ENCODE measurements at regions not wholly inside any gene's neighbourhood (a gene's known extent, or its start where the extent isn't known, plus 50 kb on each side); places are given as distances from the start of the nearest gene placed in this dataset.

DNA sequence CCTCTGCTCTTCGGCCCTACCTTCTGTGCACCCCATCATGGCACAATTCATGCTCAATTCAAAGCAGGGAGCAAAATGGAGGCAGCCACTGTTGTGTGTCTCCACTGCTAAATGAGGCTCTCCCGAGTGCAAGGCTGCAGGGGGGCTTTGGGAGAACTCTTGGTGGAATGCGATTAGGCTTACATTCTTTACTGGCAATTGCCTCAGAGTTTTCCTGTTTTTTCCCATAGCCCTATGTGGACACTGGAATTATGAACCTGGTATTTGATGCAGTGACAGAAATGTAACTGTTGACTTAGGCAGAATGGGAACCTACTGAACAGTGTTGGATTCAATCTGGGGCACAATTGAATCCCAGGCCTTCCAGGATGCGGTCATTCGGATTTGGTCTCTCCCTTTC, 187.9 kb upstream of the GMDS start (continued):
- TF ChIP-seq FOXC1 (CRISPR knock-in tag; IDR thresholded peaks at IDR 0.05; ENCODE audit: borderline replicate concordance) (no peak), SIN3A (IDR thresholded peaks at IDR 0.05; ENCODE audit: borderline replicate concordance, low read depth, low read length) (no peak), ZNF781 (CRISPR knock-in tag; IDR thresholded peaks at IDR 0.05; ENCODE audit: borderline replicate concordance, not compliant biosample characterization) (no peak)
- TF ChIP-seq, protein P1, sequence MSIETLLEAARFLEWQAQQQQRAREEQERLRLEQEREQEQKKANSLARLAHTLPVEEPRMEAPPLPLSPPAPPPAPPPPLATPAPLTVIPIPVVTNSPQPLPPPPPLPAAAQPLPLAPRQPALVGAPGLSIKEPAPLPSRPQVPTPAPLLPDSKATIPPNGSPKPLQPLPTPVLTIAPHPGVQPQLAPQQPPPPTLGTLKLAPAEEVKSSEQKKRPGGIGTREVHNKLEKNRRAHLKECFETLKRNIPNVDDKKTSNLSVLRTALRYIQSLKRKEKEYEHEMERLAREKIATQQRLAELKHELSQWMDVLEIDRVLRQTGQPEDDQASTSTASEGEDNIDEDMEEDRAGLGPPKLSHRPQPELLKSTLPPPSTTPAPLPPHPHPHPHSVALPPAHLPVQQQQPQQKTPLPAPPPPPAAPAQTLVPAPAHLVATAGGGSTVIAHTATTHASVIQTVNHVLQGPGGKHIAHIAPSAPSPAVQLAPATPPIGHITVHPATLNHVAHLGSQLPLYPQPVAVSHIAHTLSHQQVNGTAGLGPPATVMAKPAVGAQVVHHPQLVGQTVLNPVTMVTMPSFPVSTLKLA (IDR thresholded peaks at IDR 0.05) = no peak
- TF ChIP-seq, protein P2, sequence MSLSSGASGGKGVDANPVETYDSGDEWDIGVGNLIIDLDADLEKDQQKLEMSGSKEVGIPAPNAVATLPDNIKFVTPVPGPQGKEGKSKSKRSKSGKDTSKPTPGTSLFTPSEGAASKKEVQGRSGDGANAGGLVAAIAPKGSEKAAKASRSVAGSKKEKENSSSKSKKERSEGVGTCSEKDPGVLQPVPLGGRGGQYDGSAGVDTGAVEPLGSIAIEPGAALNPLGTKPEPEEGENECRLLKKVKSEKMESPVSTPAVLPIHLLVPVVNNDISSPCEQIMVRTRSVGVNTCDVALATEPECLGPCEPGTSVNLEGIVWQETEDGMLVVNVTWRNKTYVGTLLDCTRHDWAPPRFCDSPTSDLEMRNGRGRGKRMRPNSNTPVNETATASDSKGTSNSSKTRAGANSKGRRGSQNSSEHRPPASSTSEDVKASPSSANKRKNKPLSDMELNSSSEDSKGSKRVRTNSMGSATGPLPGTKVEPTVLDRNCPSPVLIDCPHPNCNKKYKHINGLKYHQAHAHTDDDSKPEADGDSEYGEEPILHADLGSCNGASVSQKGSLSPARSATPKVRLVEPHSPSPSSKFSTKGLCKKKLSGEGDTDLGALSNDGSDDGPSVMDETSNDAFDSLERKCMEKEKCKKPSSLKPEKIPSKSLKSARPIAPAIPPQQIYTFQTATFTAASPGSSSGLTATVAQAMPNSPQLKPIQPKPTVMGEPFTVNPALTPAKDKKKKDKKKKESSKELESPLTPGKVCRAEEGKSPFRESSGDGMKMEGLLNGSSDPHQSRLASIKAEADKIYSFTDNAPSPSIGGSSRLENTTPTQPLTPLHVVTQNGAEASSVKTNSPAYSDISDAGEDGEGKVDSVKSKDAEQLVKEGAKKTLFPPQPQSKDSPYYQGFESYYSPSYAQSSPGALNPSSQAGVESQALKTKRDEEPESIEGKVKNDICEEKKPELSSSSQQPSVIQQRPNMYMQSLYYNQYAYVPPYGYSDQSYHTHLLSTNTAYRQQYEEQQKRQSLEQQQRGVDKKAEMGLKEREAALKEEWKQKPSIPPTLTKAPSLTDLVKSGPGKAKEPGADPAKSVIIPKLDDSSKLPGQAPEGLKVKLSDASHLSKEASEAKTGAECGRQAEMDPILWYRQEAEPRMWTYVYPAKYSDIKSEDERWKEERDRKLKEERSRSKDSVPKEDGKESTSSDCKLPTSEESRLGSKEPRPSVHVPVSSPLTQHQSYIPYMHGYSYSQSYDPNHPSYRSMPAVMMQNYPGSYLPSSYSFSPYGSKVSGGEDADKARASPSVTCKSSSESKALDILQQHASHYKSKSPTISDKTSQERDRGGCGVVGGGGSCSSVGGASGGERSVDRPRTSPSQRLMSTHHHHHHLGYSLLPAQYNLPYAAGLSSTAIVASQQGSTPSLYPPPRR (CRISPR knock-in tag; IDR thresholded peaks at IDR 0.05; ENCODE audit: borderline replicate concordance) = no peak
- TF ChIP-seq, protein P3, sequence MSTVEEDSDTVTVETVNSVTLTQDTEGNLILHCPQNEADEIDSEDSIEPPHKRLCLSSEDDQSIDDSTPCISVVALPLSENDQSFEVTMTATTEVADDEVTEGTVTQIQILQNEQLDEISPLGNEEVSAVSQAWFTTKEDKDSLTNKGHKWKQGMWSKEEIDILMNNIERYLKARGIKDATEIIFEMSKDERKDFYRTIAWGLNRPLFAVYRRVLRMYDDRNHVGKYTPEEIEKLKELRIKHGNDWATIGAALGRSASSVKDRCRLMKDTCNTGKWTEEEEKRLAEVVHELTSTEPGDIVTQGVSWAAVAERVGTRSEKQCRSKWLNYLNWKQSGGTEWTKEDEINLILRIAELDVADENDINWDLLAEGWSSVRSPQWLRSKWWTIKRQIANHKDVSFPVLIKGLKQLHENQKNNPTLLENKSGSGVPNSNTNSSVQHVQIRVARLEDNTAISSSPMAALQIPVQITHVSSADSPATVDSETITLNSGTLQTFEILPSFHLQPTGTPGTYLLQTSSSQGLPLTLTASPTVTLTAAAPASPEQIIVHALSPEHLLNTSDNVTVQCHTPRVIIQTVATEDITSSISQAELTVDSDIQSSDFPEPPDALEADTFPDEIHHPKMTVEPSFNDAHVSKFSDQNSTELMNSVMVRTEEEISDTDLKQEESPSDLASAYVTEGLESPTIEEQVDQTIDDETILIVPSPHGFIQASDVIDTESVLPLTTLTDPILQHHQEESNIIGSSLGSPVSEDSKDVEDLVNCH (CRISPR knock-in tag; IDR thresholded peaks at IDR 0.05) = no peak
